ENCODE measurements at regions not wholly inside any gene's neighbourhood (a gene's known extent, or its start where the extent isn't known, plus 50 kb on each side); places are given as distances from the start of the nearest gene placed in this dataset.

- in situ Hi-C loops (cut with MboI) = no loop called here
- DNase-seq = no peak
- H3K9me3 ChIP-seq (ENCODE audit: low read depth) = no peaks in the 10 kb centered on the region
Measured at GRCh38 chr1:56416495-56416894, 162.9 kb downstream of the PLPP3 start.

GRCh38 chr1:56415720-56416119 is 163.6 kb downstream of the PLPP3 start:
- H3K4me3 ChIP-seq = no peak overlapping the region
- H3K4me2 ChIP-seq (ENCODE audit: unreplicated experiment) = no peak overlapping the region
- no peaks in the 10 kb centered on the region for H4K20me1 ChIP-seq (ENCODE audit: insufficient read depth)
- no peak for DNase-seq
- 77 to 83% methylated on average over 3 to 4 of the region's 4 CpGs for WGBS, 2 experiments (ENCODE audit: low coverage in 1 of 2, low lambda C conversion rate in 2 of 2, missing lambda C conversion rate in 2 of 2)
- H3K4me1 ChIP-seq (ENCODE audit: insufficient read depth) = peaks cover 10% of the 10 kb centered on the region; the same call in 1 of the 2 replicates
- no peak overlapping the region for H3K9ac ChIP-seq
- no peak overlapping the region for H2AFZ ChIP-seq
- no peaks in the 10 kb centered on the region for H3K9me3 ChIP-seq (ENCODE audit: low read depth)
- TF ChIP-seq EZH2 (IDR thresholded peaks at IDR 0.05; ENCODE audit: insufficient read depth, poor library complexity, severe bottlenecking) (no peak), EZH2phosphoT487 (IDR thresholded peaks at IDR 0.05; ENCODE audit: insufficient read depth, low read depth) (no peak)
- H3F3A ChIP-seq (ENCODE audit: insufficient read depth) = 0 out of 2 replicates have a peak, but pooled peaks cover 4% of the 10 kb centered on the region
- in situ Hi-C loops (cut with MboI) = no loop called here
- no peak overlapping the region for H3K27ac ChIP-seq
- H3K9me2 ChIP-seq (ENCODE audit: insufficient read depth) = no peaks in the 10 kb centered on the region
- no peaks in the 10 kb centered on the region for H3K79me2 ChIP-seq (ENCODE audit: insufficient read depth)
- no peaks in the 10 kb centered on the region for H3K36me3 ChIP-seq (ENCODE audit: low read depth)
- no peaks in the 10 kb centered on the region for H3K27me3 ChIP-seq (replicated peaks; ENCODE audit: insufficient read depth)

More at GRCh38 chr1:56416495-56416894, 162.9 kb downstream of the PLPP3 start:
- no peaks in the 10 kb centered on the region for H3K27me3 ChIP-seq (replicated peaks; ENCODE audit: insufficient read depth)
- no peak overlapping the region for H3K9ac ChIP-seq
- H2AFZ ChIP-seq = no peak overlapping the region
- 0 out of 2 replicates have a peak, but pooled peaks cover 4% of the 10 kb centered on the region for H3K4me1 ChIP-seq (ENCODE audit: insufficient read depth)
- no peak for TF ChIP-seq EZH2 (IDR thresholded peaks at IDR 0.05; ENCODE audit: insufficient read depth, poor library complexity, severe bottlenecking)
- no peak overlapping the region for H3K4me2 ChIP-seq (ENCODE audit: unreplicated experiment)
- 61 to 72% methylated on average over 2 of the region's 2 CpGs for WGBS, 2 experiments (ENCODE audit: low coverage in 1 of 2, low lambda C conversion rate in 2 of 2, missing lambda C conversion rate in 2 of 2)
- H4K20me1 ChIP-seq (ENCODE audit: insufficient read depth) = no peaks in the 10 kb centered on the region
- no peaks in the 10 kb centered on the region for H3F3A ChIP-seq (ENCODE audit: insufficient read depth)
- H3K36me3 ChIP-seq (ENCODE audit: low read depth) = no peaks in the 10 kb centered on the region
- H3K27ac ChIP-seq = no peak overlapping the region
- no peaks in the 10 kb centered on the region for H3K9me2 ChIP-seq (ENCODE audit: insufficient read depth)
- H3K4me3 ChIP-seq = no peak overlapping the region
- H3K79me2 ChIP-seq (ENCODE audit: insufficient read depth) = no peaks in the 10 kb centered on the region

GRCh38 chr1:56415258-56415657 is 164.1 kb downstream of the PLPP3 start:
- TF ChIP-seq EZH2 (IDR thresholded peaks at IDR 0.05; ENCODE audit: insufficient read depth, poor library complexity, severe bottlenecking) = no peak
- no peak for TF ChIP-seq EZH2phosphoT487 (IDR thresholded peaks at IDR 0.05; ENCODE audit: insufficient read depth, low read depth)
- Histone ChIP-seq H3K27ac (no peak overlapping the region), H3K9me3 (ENCODE audit: low read depth) (no peaks in the 10 kb centered on the region), H4K20me1 (ENCODE audit: insufficient read depth) (no peaks in the 10 kb centered on the region), H3F3A (ENCODE audit: insufficient read depth) (0 out of 2 replicates have a peak, but pooled peaks cover 4% of the 10 kb centered on the region), H3K4me1 (ENCODE audit: insufficient read depth) (peaks cover 10% of the 10 kb centered on the region; the same call in 1 of the 2 replicates), H2AFZ (no peak overlapping the region), H3K4me3 (no peak overlapping the region), H3K36me3 (ENCODE audit: low read depth) (no peaks in the 10 kb centered on the region), H3K79me2 (ENCODE audit: insufficient read depth) (no peaks in the 10 kb centered on the region), H3K9me2 (ENCODE audit: insufficient read depth) (no peaks in the 10 kb centered on the region), H3K4me2 (ENCODE audit: unreplicated experiment) (no peak overlapping the region), H3K9ac (no peak overlapping the region), H3K27me3 (replicated peaks; ENCODE audit: insufficient read depth) (no peaks in the 10 kb centered on the region)
- 65 to 68% methylated on average over 3 of the region's 3 CpGs for WGBS, 2 experiments (ENCODE audit: low coverage in 1 of 2, low lambda C conversion rate in 2 of 2, missing lambda C conversion rate in 2 of 2)
- in situ Hi-C loops (cut with MboI) = no loop called here
- DNase-seq = no peak

GRCh38 chr1:56414728-56415224 is 164.6 kb downstream of the PLPP3 start:
- Histone ChIP-seq H3K36me3 (ENCODE audit: low read depth) (no peaks in the 10 kb centered on the region), H3K4me2 (ENCODE audit: unreplicated experiment) (no peak overlapping the region), H3K4me3 (no peak overlapping the region), H3K27me3 (replicated peaks; ENCODE audit: insufficient read depth) (no peaks in the 10 kb centered on the region), H3K27ac (no peak overlapping the region), H3K9me3 (ENCODE audit: low read depth) (no peaks in the 10 kb centered on the region), H3F3A (ENCODE audit: insufficient read depth) (0 out of 2 replicates have a peak, but pooled peaks cover 4% of the 10 kb centered on the region), H2AFZ (no peak overlapping the region), H4K20me1 (ENCODE audit: insufficient read depth) (no peaks in the 10 kb centered on the region), H3K9me2 (ENCODE audit: insufficient read depth) (no peaks in the 10 kb centered on the region), H3K4me1 (ENCODE audit: insufficient read depth) (peaks cover 10% of the 10 kb centered on the region; the same call in 1 of the 2 replicates), H3K9ac (no peak overlapping the region), H3K79me2 (ENCODE audit: insufficient read depth) (no peaks in the 10 kb centered on the region)
- 88 to 93% methylated on average over 9 of the region's 9 CpGs for WGBS, 2 experiments (ENCODE audit: low coverage in 1 of 2, low lambda C conversion rate in 2 of 2, missing lambda C conversion rate in 2 of 2)
- in situ Hi-C loops (cut with MboI) = no loop called here
- DNase-seq = no peak
- TF ChIP-seq EZH2phosphoT487 (IDR thresholded peaks at IDR 0.05; ENCODE audit: insufficient read depth, low read depth) (no peak), EZH2 (IDR thresholded peaks at IDR 0.05; ENCODE audit: insufficient read depth, poor library complexity, severe bottlenecking) (no peak)
